ENCODE measurements at regions not wholly inside any gene's neighbourhood (a gene's known extent, or its start where the extent isn't known, plus 50 kb on each side); places are given as distances from the start of the nearest gene placed in this dataset.

DNA sequence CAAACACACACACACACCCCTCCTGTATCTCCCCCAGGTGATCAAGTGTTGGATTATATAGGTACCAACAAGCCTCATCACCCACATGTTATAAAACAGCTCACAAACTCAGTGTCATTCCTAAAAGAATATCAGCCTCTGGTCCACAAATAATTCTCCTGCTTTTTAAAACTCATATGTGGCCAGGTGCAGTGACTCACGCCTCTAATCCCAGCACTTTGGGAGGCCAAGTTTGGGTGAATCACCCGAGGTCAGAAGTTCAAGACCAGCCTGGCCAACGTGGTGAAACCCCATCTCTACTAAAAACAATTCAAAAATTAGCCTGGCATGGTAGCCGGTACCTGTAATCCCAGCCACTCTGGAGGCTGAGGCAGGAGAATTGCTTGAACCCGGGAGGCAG is 87.8 kb downstream of the LRATD1 start:
- TF ChIP-seq, protein P1, sequence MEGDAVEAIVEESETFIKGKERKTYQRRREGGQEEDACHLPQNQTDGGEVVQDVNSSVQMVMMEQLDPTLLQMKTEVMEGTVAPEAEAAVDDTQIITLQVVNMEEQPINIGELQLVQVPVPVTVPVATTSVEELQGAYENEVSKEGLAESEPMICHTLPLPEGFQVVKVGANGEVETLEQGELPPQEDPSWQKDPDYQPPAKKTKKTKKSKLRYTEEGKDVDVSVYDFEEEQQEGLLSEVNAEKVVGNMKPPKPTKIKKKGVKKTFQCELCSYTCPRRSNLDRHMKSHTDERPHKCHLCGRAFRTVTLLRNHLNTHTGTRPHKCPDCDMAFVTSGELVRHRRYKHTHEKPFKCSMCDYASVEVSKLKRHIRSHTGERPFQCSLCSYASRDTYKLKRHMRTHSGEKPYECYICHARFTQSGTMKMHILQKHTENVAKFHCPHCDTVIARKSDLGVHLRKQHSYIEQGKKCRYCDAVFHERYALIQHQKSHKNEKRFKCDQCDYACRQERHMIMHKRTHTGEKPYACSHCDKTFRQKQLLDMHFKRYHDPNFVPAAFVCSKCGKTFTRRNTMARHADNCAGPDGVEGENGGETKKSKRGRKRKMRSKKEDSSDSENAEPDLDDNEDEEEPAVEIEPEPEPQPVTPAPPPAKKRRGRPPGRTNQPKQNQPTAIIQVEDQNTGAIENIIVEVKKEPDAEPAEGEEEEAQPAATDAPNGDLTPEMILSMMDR (IDR thresholded peaks at IDR 0.05; ENCODE audit: low read length), result no peak
- no peak for TF ChIP-seq EZH2 (IDR thresholded peaks at IDR 0.05; ENCODE audit: borderline replicate concordance, low read length)

Measured in OCI-LY1 (cell line).